ENCODE measurements at regions not wholly inside any gene's neighbourhood (a gene's known extent, or its start where the extent isn't known, plus 50 kb on each side); places are given as distances from the start of the nearest gene placed in this dataset.

DNA sequence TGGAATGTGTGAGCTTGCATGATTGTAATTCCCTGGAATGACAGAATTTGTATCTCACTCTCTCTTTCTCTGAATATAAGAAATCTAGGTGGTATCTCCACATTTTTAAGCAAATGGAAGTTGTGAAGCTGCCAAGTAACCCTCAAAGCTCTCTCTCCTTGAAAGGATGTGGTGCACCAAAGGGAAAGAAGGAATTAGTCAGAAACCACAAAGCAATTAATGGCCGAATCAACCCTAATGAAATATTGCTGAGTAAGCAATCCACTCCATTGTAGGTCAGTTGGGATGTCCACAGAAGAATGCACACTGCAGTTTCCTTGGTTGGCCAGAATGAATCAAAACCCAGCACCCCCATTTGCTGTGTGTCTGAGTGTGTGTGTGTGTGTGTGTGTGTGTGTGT is 153.5 kb downstream of the KCNA5 start (continued):
- TF ChIP-seq, protein P1, sequence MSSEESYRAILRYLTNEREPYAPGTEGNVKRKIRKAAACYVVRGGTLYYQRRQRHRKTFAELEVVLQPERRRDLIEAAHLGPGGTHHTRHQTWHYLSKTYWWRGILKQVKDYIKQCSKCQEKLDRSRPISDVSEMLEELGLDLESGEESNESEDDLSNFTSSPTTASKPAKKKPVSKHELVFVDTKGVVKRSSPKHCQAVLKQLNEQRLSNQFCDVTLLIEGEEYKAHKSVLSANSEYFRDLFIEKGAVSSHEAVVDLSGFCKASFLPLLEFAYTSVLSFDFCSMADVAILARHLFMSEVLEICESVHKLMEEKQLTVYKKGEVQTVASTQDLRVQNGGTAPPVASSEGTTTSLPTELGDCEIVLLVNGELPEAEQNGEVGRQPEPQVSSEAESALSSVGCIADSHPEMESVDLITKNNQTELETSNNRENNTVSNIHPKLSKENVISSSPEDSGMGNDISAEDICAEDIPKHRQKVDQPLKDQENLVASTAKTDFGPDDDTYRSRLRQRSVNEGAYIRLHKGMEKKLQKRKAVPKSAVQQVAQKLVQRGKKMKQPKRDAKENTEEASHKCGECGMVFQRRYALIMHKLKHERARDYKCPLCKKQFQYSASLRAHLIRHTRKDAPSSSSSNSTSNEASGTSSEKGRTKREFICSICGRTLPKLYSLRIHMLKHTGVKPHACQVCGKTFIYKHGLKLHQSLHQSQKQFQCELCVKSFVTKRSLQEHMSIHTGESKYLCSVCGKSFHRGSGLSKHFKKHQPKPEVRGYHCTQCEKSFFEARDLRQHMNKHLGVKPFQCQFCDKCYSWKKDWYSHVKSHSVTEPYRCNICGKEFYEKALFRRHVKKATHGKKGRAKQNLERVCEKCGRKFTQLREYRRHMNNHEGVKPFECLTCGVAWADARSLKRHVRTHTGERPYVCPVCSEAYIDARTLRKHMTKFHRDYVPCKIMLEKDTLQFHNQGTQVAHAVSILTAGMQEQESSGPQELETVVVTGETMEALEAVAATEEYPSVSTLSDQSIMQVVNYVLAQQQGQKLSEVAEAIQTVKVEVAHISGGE (CRISPR knock-in tag; IDR thresholded peaks at IDR 0.05), result no peak
- TF ChIP-seq NFYA (IDR thresholded peaks at IDR 0.05; ENCODE audit: borderline replicate concordance, low read depth, low read length) (no peak), RELA (IDR thresholded peaks at IDR 0.05; ENCODE audit: borderline replicate concordance, partially characterized antibody) (no peak), SMAD5 (IDR thresholded peaks at IDR 0.05; ENCODE audit: low read depth) (no peak), JUND (IDR thresholded peaks at IDR 0.05; ENCODE audit: low read depth, low read length) (no peak), RCOR1 (conservative IDR thresholded peaks at IDR 0.05; ENCODE audit: low read depth, low read length) (no peak)

DNA sequence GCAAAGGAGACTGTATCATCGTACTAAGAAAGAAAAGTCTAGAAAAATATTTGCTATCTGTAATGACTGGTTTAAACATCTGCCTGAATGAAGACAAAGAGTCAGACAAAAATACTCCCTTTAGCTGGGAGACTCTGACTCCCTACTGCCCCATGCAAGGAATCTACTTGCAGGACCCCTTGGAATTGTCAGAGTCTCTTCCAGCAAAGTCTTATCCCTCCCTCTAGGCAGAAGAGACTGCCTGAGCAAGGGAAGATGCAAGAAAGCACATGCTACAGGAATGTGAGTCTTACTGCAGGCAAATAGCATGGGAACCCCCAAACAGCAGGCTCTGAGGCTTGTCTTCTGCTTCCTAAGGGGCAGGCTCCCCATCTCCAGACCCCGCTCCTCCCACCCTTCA is 154.0 kb downstream of the KCNA5 start:
- Histone ChIP-seq H3K36me3 (ENCODE audit: control insufficient read depth in 2 of 2, insufficient read depth in 2 of 2, low read length in 1 of 2) (no peaks in the 10 kb centered on the region), H3K4me2 (ENCODE audit: control insufficient read depth, insufficient read depth) (no peak overlapping the region), H4K20me1 (ENCODE audit: control insufficient read depth, insufficient read depth) (no peaks in the 10 kb centered on the region), H3K4me1 (ENCODE audit: control insufficient read depth, insufficient read depth, low read length) (no peaks in the 10 kb centered on the region), H2AFZ (ENCODE audit: control insufficient read depth, low read depth, low read length) (no peak overlapping the region), H3K9me3 (replicated peaks; ENCODE audit: control insufficient read depth, insufficient read depth, low read length) (no peaks in the 10 kb centered on the region), H3K27ac (ENCODE audit: control insufficient read depth, insufficient read depth) (no peak overlapping the region), H3K79me2 (ENCODE audit: control insufficient read depth, insufficient read depth, low read length) (no peaks in the 10 kb centered on the region), H3K27me3 (replicated peaks in 1 of 2; ENCODE audit: control insufficient read depth in 2 of 2, insufficient read depth in 2 of 2, low read length in 1 of 2) (peaks cover 2 to 8% of the 10 kb centered on the region in 2 experiments; a peak in 2 of 4 replicates), H3K9ac (ENCODE audit: control insufficient read depth, insufficient read depth, low read length) (no peak overlapping the region), H3K4me3 (no peak overlapping the region)
- ChIA-PET CTCF (no interaction called here), POLR2A (no interaction called here), SMC1A (ENCODE audit: uncharacterized antibody, unreplicated experiment) (no interaction called here), RAD21 (ENCODE audit: unreplicated experiment) (no interaction called here)
- no peak for TF ChIP-seq MEF2A (IDR thresholded peaks at IDR 0.05; ENCODE audit: insufficient read depth, low read depth, low read length)
- TF ChIP-seq JUNB (IDR thresholded peaks at IDR 0.05), result no peak
- no peak for TF ChIP-seq CBFB (IDR thresholded peaks at IDR 0.05; ENCODE audit: low read depth)
- no peak for TF ChIP-seq IKZF2 (IDR thresholded peaks at IDR 0.05)
- DNase-seq (ENCODE audit: low read depth, low spot score) (no peak), ATAC-seq (no peak), FAIRE-seq (no peak)
- intact Hi-C loops (cut with micrococcal nuclease; ENCODE audit: unreplicated experiment) (no loop called here), in situ Hi-C loops (cut with MboI) (no loop called here)
- no TSS peak for BruUV-seq (replicated peaks)
- 17% methylated on average over 2 of the region's 2 CpGs for WGBS (ENCODE audit: insufficient coverage, insufficient replicate concordance, low lambda C conversion rate, missing lambda C conversion rate)

Data from GM12878 (cell line).